Panc1 (cell line): ENCODE measurements at regions not wholly inside any gene's neighbourhood (a gene's known extent, or its start where the extent isn't known, plus 50 kb on each side); places are given as distances from the start of the nearest gene placed in this dataset.

Source experiments
- CTCF ChIP-seq: fragments of 450-650 bp; IDR thresholded peaks from 2 replicates; pipeline ENCODE4 v1.5.1; 2017; ENCODE audit warnings: mild to moderate bottlenecking
- POLR2AphosphoS5 ChIP-seq: IDR thresholded peaks from 2 replicates; pipeline ENCODE4 v1.6.1; 2012; ENCODE audit warnings: mild to moderate bottlenecking, low read depth, low read length, moderate library complexity
- SIN3A ChIP-seq: IDR thresholded peaks from 2 replicates; pipeline ENCODE4 v1.6.1; 2012; ENCODE audit warnings: low read depth, mild to moderate bottlenecking, low read length, moderate library complexity, borderline replicate concordance; ENCODE audit not compliant: insufficient read depth
- TCF7L2 ChIP-seq: IDR thresholded peaks from 2 replicates; pipeline ENCODE4 v1.6.1; 2011; ENCODE audit warnings: mild to moderate bottlenecking, low read depth, low read length, inconsistent platforms

DNA sequence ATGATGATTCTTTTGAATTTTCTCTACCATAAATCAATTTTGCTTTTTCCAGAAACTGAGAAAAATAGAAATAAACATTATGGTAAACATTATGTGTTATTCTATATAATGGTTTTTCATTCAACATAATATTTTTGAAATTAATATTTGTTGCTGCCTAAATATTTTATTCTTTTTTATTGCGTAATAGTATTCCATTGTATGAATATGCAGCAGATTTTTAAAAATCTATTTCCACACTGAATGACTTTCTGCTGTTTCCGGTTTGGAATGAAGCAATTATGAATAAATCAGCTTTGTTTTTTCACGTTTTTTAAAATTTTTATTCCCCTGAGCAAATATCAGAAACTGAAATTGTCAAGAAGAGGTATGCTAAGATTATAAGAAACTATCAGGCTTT is 335.2 kb upstream of the KCND2 start:
- no peak for TF ChIP-seq CTCF
- no peak for TF ChIP-seq SIN3A
- no peak for TF ChIP-seq POLR2AphosphoS5
- no peak for TF ChIP-seq TCF7L2
